Ectodermal cell (in vitro differentiated cells): ENCODE measurements at regions not wholly inside any gene's neighbourhood (a gene's known extent, or its start where the extent isn't known, plus 50 kb on each side); places are given as distances from the start of the nearest gene placed in this dataset.
"Not testable (repeated sequence)": the region's sequence is repeated elsewhere in the genome, so short reads cannot be mapped to it uniquely, and the experiment has no call there.

Experiments
- H3K27ac ChIP-seq: 2 replicates; pipeline ENCODE4 v1.7.0; 2013; ENCODE audit warnings: mild to moderate bottlenecking, low read depth, low read length; ENCODE audit not compliant: insufficient read depth, poor library complexity, severe bottlenecking
- H3K27me3 ChIP-seq: 2 replicates; pipeline ENCODE4 v1.7.0; 2013; ENCODE audit warnings: mild to moderate bottlenecking, low read length; ENCODE audit not compliant: insufficient read depth, control insufficient read depth, poor library complexity, severe bottlenecking
- H3K36me3 ChIP-seq: one replicate; pipeline ENCODE4 v1.7.0; 2013; ENCODE audit warnings: low read length; ENCODE audit not compliant: control insufficient read depth, insufficient read depth
- H3K4me1 ChIP-seq: one replicate; pipeline ENCODE4 v1.7.0; 2013; ENCODE audit warnings: low read length; ENCODE audit not compliant: control insufficient read depth, insufficient read depth
- H3K4me3 ChIP-seq: 2 replicates; pipeline ENCODE4 v1.7.0; 2013; ENCODE audit warnings: low read depth, low read length, control low read depth; ENCODE audit not compliant: insufficient read depth
- H3K9me3 ChIP-seq: 2 replicates; pipeline ENCODE4 v1.7.0; 2013; ENCODE audit warnings: mild to moderate bottlenecking, low read length, moderate library complexity; ENCODE audit not compliant: control insufficient read depth
- WGBS, 2 experiments: methylation state at CpG; one replicate each; pipeline ENCODE4 v1.1.7; 2013; ENCODE audit warnings: missing lambda C conversion rate in 2 of 2; 5-methylcytosine and 5-hydroxymethylcytosine counted together

DNA sequence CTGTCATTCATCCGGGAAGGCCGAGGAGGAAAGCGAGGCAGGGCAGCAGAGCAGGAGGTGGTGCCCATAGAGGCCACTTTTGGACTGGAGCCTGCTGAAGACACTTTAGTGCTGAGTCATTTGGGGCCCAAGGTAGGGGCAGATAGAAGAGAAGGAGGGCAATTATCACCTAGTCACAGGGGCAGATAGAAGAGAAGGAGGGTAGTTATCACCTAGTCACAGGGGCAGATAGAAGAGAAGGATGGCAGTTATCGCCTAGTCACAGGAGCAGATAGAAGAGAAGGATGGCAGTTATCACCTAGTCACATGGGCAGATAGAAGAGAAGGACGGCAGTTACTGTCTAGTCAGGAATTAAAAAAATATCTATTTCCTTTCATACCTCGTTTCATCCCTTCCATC, 1372.6 kb downstream of the FOXD4L5 start:
- not testable (repeated sequence) for H3K9me3 ChIP-seq, H3K4me3 ChIP-seq, H3K27me3 ChIP-seq, H3K27ac ChIP-seq, H3K4me1 ChIP-seq, H3K36me3 ChIP-seq
- WGBS, 2 experiments = 71 to 82% methylated on average over 5 to 6 of the region's 6 CpGs

DNA sequence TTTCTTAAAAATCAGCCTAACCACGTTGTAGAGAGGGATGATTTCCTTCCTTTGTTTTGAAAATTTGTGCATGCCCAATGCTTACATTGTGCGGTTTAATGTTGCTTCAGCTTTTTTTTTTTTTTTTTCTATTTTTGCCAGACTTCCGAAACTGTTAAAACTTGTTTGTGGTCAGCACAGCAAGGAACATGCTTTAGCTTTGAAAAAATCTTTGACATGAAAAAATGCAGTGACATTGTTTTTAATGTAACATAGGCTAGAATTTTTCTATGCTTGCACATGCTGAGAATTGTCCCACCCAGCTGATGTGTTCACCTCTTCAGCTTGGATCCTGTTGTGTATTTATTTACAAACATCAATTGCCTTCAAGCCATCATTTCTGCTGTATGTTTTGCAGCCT, 1375.9 kb downstream of the FOXD4L5 start:
- H3K36me3 ChIP-seq, H3K27ac ChIP-seq, H3K9me3 ChIP-seq, H3K27me3 ChIP-seq, H3K4me3 ChIP-seq, H3K4me1 ChIP-seq: not testable (repeated sequence)
- WGBS, 2 experiments = 79 to 90% methylated on average over 1 to 2 of the region's 3 CpGs

DNA sequence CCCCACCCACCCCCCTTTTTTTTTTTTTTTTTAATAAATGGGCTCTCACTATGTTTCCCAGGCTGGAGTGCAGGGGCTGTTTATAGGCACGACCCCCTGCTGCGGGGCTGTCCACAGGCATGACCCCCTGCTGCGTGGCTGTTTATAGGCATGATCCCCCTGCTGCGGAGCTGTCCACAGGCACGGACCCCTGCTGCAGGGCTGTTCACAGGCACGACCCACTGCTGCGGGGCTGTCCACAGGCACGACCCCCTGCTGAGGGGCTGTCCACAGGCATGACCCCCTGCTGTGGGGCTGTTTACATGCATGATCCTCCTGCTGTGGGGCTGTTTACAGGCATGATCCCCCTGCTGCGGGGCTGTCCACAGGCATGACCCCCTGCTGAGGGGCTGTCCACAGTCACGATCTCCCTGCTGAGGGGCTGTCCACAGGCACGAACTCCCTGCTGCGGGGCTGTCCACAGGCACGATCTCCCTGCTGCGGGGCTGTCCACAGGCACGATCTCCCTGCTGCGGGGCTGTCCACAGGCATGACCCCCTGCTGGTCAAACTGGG, 1385.3 kb downstream of the FOXD4L5 start:
- not testable (repeated sequence) for H3K4me1 ChIP-seq, H3K27ac ChIP-seq, H3K4me3 ChIP-seq, H3K36me3 ChIP-seq, H3K9me3 ChIP-seq, H3K27me3 ChIP-seq
- WGBS, 2 experiments = 82 to 87% methylated on average over 16 of the region's 16 CpGs

GRCh38 chr9:63881386-63881785, 1403.6 kb downstream of the FOXD4L5 start:
- not testable (repeated sequence) for H3K36me3 ChIP-seq, H3K27me3 ChIP-seq, H3K4me3 ChIP-seq, H3K9me3 ChIP-seq, H3K4me1 ChIP-seq, H3K27ac ChIP-seq
- 67% methylated on average over 1 of the region's 5 CpGs; no CpG with 5 or more reads in 1 of the 2 experiments for WGBS, 2 experiments

DNA sequence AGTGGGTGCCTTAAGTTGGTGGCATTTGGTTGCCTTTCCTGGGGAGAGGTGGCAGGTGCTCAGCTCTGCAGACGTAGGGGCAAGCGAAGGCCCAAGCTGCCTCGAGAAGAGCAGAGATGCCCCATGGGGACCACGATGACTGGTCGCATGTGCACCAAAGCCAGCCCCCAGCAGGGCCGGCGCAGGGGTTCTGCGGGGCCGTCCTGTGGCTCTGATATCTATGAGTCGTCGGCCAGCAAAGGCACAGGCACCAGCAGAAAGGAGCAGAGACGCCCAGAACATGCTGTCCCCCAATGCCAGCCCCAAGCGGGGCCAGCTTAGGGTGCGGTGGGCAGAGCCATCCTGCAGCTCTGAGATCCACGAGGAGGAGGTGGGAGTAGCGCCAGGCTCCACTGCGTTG, 1408.6 kb downstream of the FOXD4L5 start:
- WGBS, 2 experiments = 90% methylated on average over 10 to 11 of the region's 17 CpGs
- H3K4me1 ChIP-seq, H3K9me3 ChIP-seq, H3K36me3 ChIP-seq, H3K27ac ChIP-seq, H3K27me3 ChIP-seq, H3K4me3 ChIP-seq: not testable (repeated sequence)

- H3K27me3 ChIP-seq = no peaks in the 10 kb centered on the region
- H3K36me3 ChIP-seq = no peaks in the 10 kb centered on the region
- H3K9me3 ChIP-seq = no peaks in the 10 kb centered on the region
- 83 to 84% methylated on average over 52 of the region's 52 CpGs for WGBS, 2 experiments
- no peak overlapping the region for H3K4me3 ChIP-seq
- H3K4me1 ChIP-seq = no peaks in the 10 kb centered on the region
- H3K27ac ChIP-seq = no peak overlapping the region
Observed at GRCh38 chr9:63859475-63860215, 1425.4 kb downstream of the FOXD4L5 start.

DNA sequence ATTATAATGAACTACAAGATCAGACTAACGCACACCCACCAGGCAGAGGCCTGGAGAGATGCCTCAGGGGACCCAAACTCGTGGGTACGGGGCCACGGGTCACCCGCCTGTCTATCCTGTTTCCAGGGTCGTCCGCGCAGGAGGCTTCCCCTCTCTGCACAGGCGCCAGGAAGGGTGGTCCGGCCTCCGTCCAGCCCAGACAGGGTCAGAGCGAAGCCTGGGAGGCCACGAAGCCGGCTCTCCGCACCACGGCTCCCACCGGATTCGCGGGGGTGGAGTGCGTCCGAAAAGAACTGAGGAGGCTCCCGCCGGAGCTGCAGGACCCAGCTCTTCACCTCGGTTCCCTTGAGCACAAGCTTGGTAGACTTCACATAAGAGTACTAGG, 1425.9 kb downstream of the FOXD4L5 start:
- not testable (repeated sequence) for H3K9me3 ChIP-seq, H3K27me3 ChIP-seq, H3K4me3 ChIP-seq, H3K27ac ChIP-seq, H3K4me1 ChIP-seq, H3K36me3 ChIP-seq
- WGBS, 2 experiments = 80 to 84% methylated on average over 24 of the region's 24 CpGs

DNA sequence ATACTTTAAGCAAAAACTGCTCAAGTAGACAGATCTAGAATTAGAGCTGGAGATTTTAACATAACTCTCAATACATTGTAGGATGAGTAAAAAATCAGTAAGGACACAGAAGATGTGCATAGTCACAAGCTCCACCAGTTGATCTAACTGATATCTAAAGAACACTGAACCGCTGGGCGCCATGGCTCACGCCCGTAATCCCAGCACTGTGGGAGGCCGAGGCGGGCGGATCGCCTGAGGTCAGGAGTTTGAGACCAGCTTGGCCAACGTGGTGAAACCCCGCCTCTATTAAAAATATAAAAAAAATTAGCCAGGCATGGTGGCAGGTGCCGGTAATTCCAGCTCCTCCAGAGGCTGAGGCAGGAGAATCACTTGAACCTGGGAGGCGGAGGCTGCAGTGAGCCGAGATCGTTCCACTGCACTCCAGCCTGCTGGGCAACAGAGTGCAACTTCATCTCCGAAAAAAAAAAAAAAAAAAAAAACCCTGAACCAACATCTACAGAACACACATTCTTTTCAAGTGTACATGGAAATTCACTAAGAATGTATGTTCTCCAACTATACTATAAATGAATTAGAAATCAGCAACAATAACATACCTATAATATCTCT, 1431.8 kb downstream of the FOXD4L5 start:
- not testable (repeated sequence) for H3K36me3 ChIP-seq, H3K27ac ChIP-seq, H3K4me3 ChIP-seq, H3K27me3 ChIP-seq, H3K9me3 ChIP-seq, H3K4me1 ChIP-seq
- 83 to 84% methylated on average over 14 of the region's 15 CpGs for WGBS, 2 experiments

GRCh38 chr9:63824804-63825203, 1460.2 kb downstream of the FOXD4L5 start:
- not testable (repeated sequence) for H3K36me3 ChIP-seq, H3K9me3 ChIP-seq, H3K27ac ChIP-seq, H3K4me1 ChIP-seq, H3K4me3 ChIP-seq
- 17 to 32% methylated on average over 1 of the region's 1 CpG for WGBS, 2 experiments
- peaks cover 15% of the 10 kb centered on the region for H3K27me3 ChIP-seq

- H3K27ac ChIP-seq, H3K4me1 ChIP-seq, H3K4me3 ChIP-seq, H3K9me3 ChIP-seq, H3K36me3 ChIP-seq: not testable (repeated sequence)
- 54 to 56% methylated on average over 8 of the region's 8 CpGs for WGBS, 2 experiments
- H3K27me3 ChIP-seq = peaks cover 18% of the 10 kb centered on the region
Observed at GRCh38 chr9:63823375-63824201, 1461.4 kb downstream of the FOXD4L5 start.
